IMR-90 (cell line): ENCODE measurements at regions not wholly inside any gene's neighbourhood (a gene's known extent, or its start where the extent isn't known, plus 50 kb on each side); places are given as distances from the start of the nearest gene placed in this dataset.

Experiments used
- ATAC-seq: fragments of 200-7000 bp; cut with Tn5 transposase; 2 replicates; pipeline ENCODE4 v1.9.1; 2020; ENCODE audit warnings: low read depth, mild to moderate bottlenecking, moderate library complexity
- BruUV-seq: library from RNA; stranded (reverse); fragments of 400-500 nt; replicated peaks from 2 replicates; lab custom pipeline; 2021; lab: Mats Ljungman, UMichigan
- CTCF ChIA-PET: fragments of 300-600 bp; formaldehyde crosslinking; extraction: SDS; loops from one replicate; lab custom pipeline; 2021; ENCODE audit warnings: antibody characterized with exemption; lab: Yijun Ruan, JAX
- POLR2A ChIA-PET: fragments of 300-600 bp; sonication (Branson Sonifier 250); formaldehyde crosslinking; loops from one replicate; lab custom pipeline; 2022; ENCODE audit warnings: antibody characterized with exemption; ENCODE audit not compliant: unreplicated experiment; lab: Charles Lee
- DNase-seq: peaks from one replicate; pipeline ENCODE4 v3.0.0; 2013
- H2AFZ ChIP-seq: replicated peaks from 2 replicates; pipeline ENCODE3; 2013; ENCODE audit warnings: low read length, mild to moderate bottlenecking; ENCODE audit not compliant: poor library complexity
- H2AK5ac ChIP-seq: 2 replicates; pipeline ENCODE4 v1.6.1; 2013; ENCODE audit warnings: low read depth, low read length, inconsistent platforms
- H2AK9ac ChIP-seq: replicated peaks from 2 replicates; pipeline ENCODE3; 2013; ENCODE audit warnings: mild to moderate bottlenecking, low read depth, low read length, moderate library complexity; ENCODE audit not compliant: poor library complexity
- H2BK120ac ChIP-seq: 2 replicates; pipeline ENCODE4 v1.6.1; 2013; ENCODE audit warnings: low read depth, low read length, inconsistent platforms
- H2BK15ac ChIP-seq: 3 replicates; pipeline ENCODE4 v1.6.1; 2013; ENCODE audit warnings: low read depth, low read length, inconsistent platforms
- H2BK20ac ChIP-seq: 2 replicates; pipeline ENCODE4 v1.6.1; 2013; ENCODE audit warnings: low read depth, mild to moderate bottlenecking, inconsistent platforms, low read length, moderate library complexity
- H2BK5ac ChIP-seq: 2 replicates; pipeline ENCODE4 v1.6.1; 2013; ENCODE audit warnings: mild to moderate bottlenecking, low read depth, low read length, inconsistent platforms; ENCODE audit not compliant: poor library complexity, severe bottlenecking
- H3K14ac ChIP-seq: replicated peaks from 2 replicates; pipeline ENCODE4 v1.6.1; 2013; ENCODE audit warnings: low read depth, low read length, inconsistent platforms
- H3K18ac ChIP-seq: 2 replicates; pipeline ENCODE4 v1.6.1; 2013; ENCODE audit warnings: low read depth, low read length, control low read depth
- H3K23ac ChIP-seq: 2 replicates; pipeline ENCODE4 v1.6.1; 2013; ENCODE audit warnings: low read depth, low read length, inconsistent platforms
- H3K27ac ChIP-seq: 2 replicates; pipeline ENCODE4 v1.5.1; 2013; ENCODE audit warnings: mild to moderate bottlenecking, control low read depth, low read length; ENCODE audit not compliant: insufficient read depth
- H3K27me3 ChIP-seq: 2 replicates; pipeline ENCODE4 v1.6.1; 2013; ENCODE audit warnings: low read length; ENCODE audit not compliant: control insufficient read depth, insufficient read depth
- H3K36me3 ChIP-seq: 2 replicates; pipeline ENCODE4 v1.6.1; 2013; ENCODE audit warnings: low read length, mixed read lengths; ENCODE audit not compliant: control insufficient read depth, insufficient read depth
- H3K4ac ChIP-seq: 2 replicates; pipeline ENCODE4 v1.6.1; 2013; ENCODE audit warnings: low read depth, low read length, inconsistent platforms
- H3K4me1 ChIP-seq: 2 replicates; pipeline ENCODE4 v1.6.1; 2013; ENCODE audit warnings: low read length, mixed read lengths; ENCODE audit not compliant: control insufficient read depth, insufficient read depth
- H3K4me2 ChIP-seq: 2 replicates; pipeline ENCODE4 v1.6.1; 2013; ENCODE audit warnings: low read depth, mild to moderate bottlenecking, control low read depth, low read length, moderate library complexity
- H3K4me3 ChIP-seq: 2 replicates; pipeline ENCODE4 v1.5.1; 2013; ENCODE audit warnings: low read depth, mild to moderate bottlenecking, control low read depth, low read length, moderate library complexity; ENCODE audit not compliant: insufficient read depth
- H3K56ac ChIP-seq: 2 replicates; pipeline ENCODE4 v1.6.1; 2013; ENCODE audit warnings: low read length, inconsistent platforms; ENCODE audit not compliant: insufficient read depth; ENCODE audit errors: extremely low read depth
- H3K79me1 ChIP-seq, 2 experiments: 2 replicates each; pipeline ENCODE4 v1.6.1; 2013; ENCODE audit warnings: low read length in 2 of 2, inconsistent platforms in 1 of 2, low read depth in 1 of 2
- H3K9ac ChIP-seq: 2 replicates; pipeline ENCODE4 v1.6.1; 2013; ENCODE audit warnings: low read depth, low read length, control low read depth
- H3K9me1 ChIP-seq: 2 replicates; pipeline ENCODE4 v1.6.1; 2013; ENCODE audit warnings: low read length, inconsistent platforms; ENCODE audit not compliant: insufficient read depth
- H3K9me3 ChIP-seq: 2 replicates; pipeline ENCODE4 v1.6.1; 2013; ENCODE audit warnings: low read length; ENCODE audit not compliant: control insufficient read depth, insufficient read depth
- H4K20me1 ChIP-seq: 2 replicates; pipeline ENCODE4 v1.6.1; 2013; ENCODE audit warnings: low read length, inconsistent platforms; ENCODE audit not compliant: insufficient read depth
- H4K5ac ChIP-seq: 2 replicates; pipeline ENCODE4 v1.6.1; 2013; ENCODE audit warnings: mild to moderate bottlenecking, low read depth, low read length, control low read depth
- H4K8ac ChIP-seq, 2 experiments: 2 replicates each; pipeline ENCODE4 v1.6.1; 2013; ENCODE audit warnings: low read depth in 2 of 2, low read length in 2 of 2, control low read depth in 1 of 2, inconsistent platforms in 1 of 2
- H4K91ac ChIP-seq: 2 replicates; pipeline ENCODE4 v1.6.1; 2013; ENCODE audit warnings: low read depth, low read length, inconsistent platforms; ENCODE audit not compliant: insufficient read depth
- BHLHE40 ChIP-seq: fragments of 150-350 bp; IDR thresholded peaks from 2 replicates; pipeline ENCODE4 v1.6.1; 2016; ENCODE audit warnings: mild to moderate bottlenecking, low read depth, low read length
- ELK1 ChIP-seq: fragments of 150-350 bp; IDR thresholded peaks from 2 replicates; pipeline ENCODE4 v1.6.1; 2016; ENCODE audit warnings: low read depth, mild to moderate bottlenecking, low read length, moderate library complexity, borderline replicate concordance
- USF2 ChIP-seq: fragments of 150-350 bp; IDR thresholded peaks from 2 replicates; pipeline ENCODE4 v1.6.1; 2017; ENCODE audit warnings: mild to moderate bottlenecking, antibody characterized with exemption, low read length, low read depth
- WGBS, 2 experiments: methylation state at CpG; one replicate each; pipeline versions ENCODE4 v1.1.5 to v1.1.7; 2013; ENCODE audit warnings: missing lambda C conversion rate in 2 of 2; ENCODE audit not compliant: insufficient read length in 1 of 2; ENCODE audit errors: extremely low coverage in 2 of 2; 5-methylcytosine and 5-hydroxymethylcytosine counted together
- dilution Hi-C: fragments of 300-500 bp; cut with HindIII; formaldehyde crosslinking; loops from one replicate; pipeline ENCODE4 v1.14.3; 2018; ENCODE audit warnings: low sequenced_read_pairs; ENCODE audit not compliant: unreplicated experiment
- in situ Hi-C: fragments of 300-500 bp; cut with MboI; formaldehyde crosslinking; loops from 3 replicates; pipeline ENCODE4 v1.14.3; 2019; ENCODE audit warnings: low sequenced_read_pairs, inconsistent platforms, mixed read lengths
- intact Hi-C: fragments of 100-400 bp; cut with micrococcal nuclease; formaldehyde crosslinking; loops from 2 replicates; pipeline ENCODE4 v1.10.0; 2022

- H4K20me1 ChIP-seq = no peaks in the 10 kb centered on the region
- no peak overlapping the region for H2AK9ac ChIP-seq
- H3K79me1 ChIP-seq = no peaks in the 10 kb centered on the region
- no peak overlapping the region for H2AK5ac ChIP-seq
- H3K14ac ChIP-seq = no peak overlapping the region
- 0 out of 2 replicates have a peak, but pooled peaks cover 1% of the 10 kb centered on the region for H3K9me3 ChIP-seq
- POLR2A ChIA-PET = no interaction called here
- H3K4me2 ChIP-seq = no peak overlapping the region
- no CpG with 5 or more reads among the region's 1 CpG for WGBS, 2 experiments
- no peak overlapping the region for H3K9ac ChIP-seq
- H4K8ac ChIP-seq = no peak overlapping the region
- no peak for TF ChIP-seq ELK1
- TF ChIP-seq BHLHE40 = no peak
- no peak for TF ChIP-seq USF2
- no peak overlapping the region for H3K56ac ChIP-seq
- no peak overlapping the region for H2BK20ac ChIP-seq
- H3K4me1 ChIP-seq = no peaks in the 10 kb centered on the region
- no peak overlapping the region for H3K4me3 ChIP-seq
- H3K27ac ChIP-seq = no peak overlapping the region
- H3K23ac ChIP-seq = no peak overlapping the region
- intact Hi-C loops = no loop called here
- H3K18ac ChIP-seq = no peak overlapping the region
- dilution Hi-C loops = no loop called here
- H2AFZ ChIP-seq = no peak overlapping the region
- CTCF ChIA-PET = no interaction called here
- H2BK5ac ChIP-seq = no peak overlapping the region
- no peaks in the 10 kb centered on the region for H3K27me3 ChIP-seq
- BruUV-seq = no TSS peak
- H3K4ac ChIP-seq = no peak overlapping the region
- no peaks in the 10 kb centered on the region for H3K36me3 ChIP-seq
- no peak overlapping the region for H4K91ac ChIP-seq
- in situ Hi-C loops = no loop called here
- ATAC-seq (no peak), DNase-seq (no peak)
- no peak overlapping the region for H2BK15ac ChIP-seq
- H2BK120ac ChIP-seq = no peak overlapping the region
- no peaks in the 10 kb centered on the region for H3K9me1 ChIP-seq
- H4K5ac ChIP-seq = no peak overlapping the region
Observed at GRCh38 chr3:154548341-154548740, 118.4 kb upstream of the GPR149 start.
